Upper lobe of right lung (tissue), 1 donor: ENCODE measurements at regions not wholly inside any gene's neighbourhood (a gene's known extent, or its start where the extent isn't known, plus 50 kb on each side); places are given as distances from the start of the nearest gene placed in this dataset.
"Not testable (repeated sequence)": the region's sequence is repeated elsewhere in the genome, so short reads cannot be mapped to it uniquely, and the experiment has no call there.

Experiments
- ATAC-seq: fragments of 200-7000 bp; cut with Tn5 transposase; one replicate; pipeline ENCODE4 v1.9.1; 2020; ENCODE audit warnings: mild to moderate bottlenecking, moderate library complexity
- DNase-seq: peaks from one replicate; pipeline ENCODE4 v3.0.0-alpha.2; 2020
- H3K27ac ChIP-seq: fragments of 200-600 bp; one replicate; pipeline ENCODE4 v1.8.0; 2022
- H3K27me3 ChIP-seq: fragments of 200-600 bp; one replicate; pipeline ENCODE4 v1.8.0; 2022; ENCODE audit warnings: mild to moderate bottlenecking
- H3K36me3 ChIP-seq: fragments of 200-600 bp; one replicate; pipeline ENCODE4 v1.8.0; 2022
- H3K4me1 ChIP-seq: fragments of 200-600 bp; one replicate; pipeline ENCODE4 v1.8.0; 2022
- H3K4me3 ChIP-seq: fragments of 200-600 bp; one replicate; pipeline ENCODE4 v1.8.0; 2022; ENCODE audit warnings: mild to moderate bottlenecking
- H3K9me3 ChIP-seq: fragments of 200-600 bp; one replicate; pipeline ENCODE4 v1.8.0; 2022
- CTCF ChIP-seq: fragments of 200-600 bp; IDR thresholded peaks from one replicate; pipeline ENCODE4 v1.8.0; 2022; ENCODE audit warnings: antibody characterized with exemption
- intact Hi-C: fragments of 100-400 bp; cut with DNase I; formaldehyde crosslinking; loops from one replicate; pipeline ENCODE4 v1.11.0; 2022
- donor health status: DM: no; HTN: yes; CAD: no; lungs with severe emphysema.

- ATAC-seq (no peak), DNase-seq (no peak)
- Histone ChIP-seq H3K4me3 (no peak overlapping the region), H3K27me3 (no peaks in the 10 kb centered on the region), H3K36me3 (no peaks in the 10 kb centered on the region), H3K27ac (no peak overlapping the region), H3K4me1 (no peaks in the 10 kb centered on the region), H3K9me3 (no peaks in the 10 kb centered on the region)
- intact Hi-C loops: no loop called here
- no peak for TF ChIP-seq CTCF
Measured at GRCh38 chr11:37264060-37264459, 666.0 kb upstream of the RAG2 start.

- H3K27me3 ChIP-seq, intact Hi-C loops, DNase-seq, H3K36me3 ChIP-seq, H3K4me3 ChIP-seq, H3K27ac ChIP-seq, H3K4me1 ChIP-seq, H3K9me3 ChIP-seq, ATAC-seq: not testable (repeated sequence)
Measured at GRCh38 chr11:37263467-37263866, 665.4 kb upstream of the RAG2 start.

GRCh38 chr11:37259734-37260133, 661.7 kb upstream of the RAG2 start:
- Histone ChIP-seq H3K27ac (no peak overlapping the region), H3K4me3 (no peak overlapping the region), H3K4me1 (no peaks in the 10 kb centered on the region), H3K36me3 (no peaks in the 10 kb centered on the region), H3K27me3 (no peaks in the 10 kb centered on the region), H3K9me3 (no peaks in the 10 kb centered on the region)
- DNase-seq: no peak
- intact Hi-C loops: no loop called here
- no peak for ATAC-seq
- TF ChIP-seq CTCF: no peak

GRCh38 chr11:37248145-37248544, 650.1 kb upstream of the RAG2 start:
- ATAC-seq: no peak
- no peak overlapping the region for H3K27ac ChIP-seq
- H3K4me1 ChIP-seq: no peaks in the 10 kb centered on the region
- H3K27me3 ChIP-seq: no peaks in the 10 kb centered on the region
- no peaks in the 10 kb centered on the region for H3K36me3 ChIP-seq
- TF ChIP-seq CTCF: no peak
- no peak overlapping the region for H3K4me3 ChIP-seq
- intact Hi-C loops: no loop called here
- no peaks in the 10 kb centered on the region for H3K9me3 ChIP-seq
- no peak for DNase-seq

- DNase-seq, intact Hi-C loops, H3K27me3 ChIP-seq, ATAC-seq, H3K27ac ChIP-seq, H3K36me3 ChIP-seq, H3K9me3 ChIP-seq, H3K4me3 ChIP-seq, H3K4me1 ChIP-seq: not testable (repeated sequence)
Measured at GRCh38 chr11:37246092-37246491, 648.1 kb upstream of the RAG2 start.

GRCh38 chr11:37230865-37231264, 632.8 kb upstream of the RAG2 start:
- ATAC-seq: no peak

More at GRCh38 chr11:37230865-37231264, 632.8 kb upstream of the RAG2 start:
- DNase-seq: no peak
- no peak overlapping the region for H3K27ac ChIP-seq
- intact Hi-C loops: no loop called here
- no peaks in the 10 kb centered on the region for H3K27me3 ChIP-seq
- H3K4me3 ChIP-seq: no peak overlapping the region
- no peaks in the 10 kb centered on the region for H3K36me3 ChIP-seq
- no peaks in the 10 kb centered on the region for H3K9me3 ChIP-seq
- no peak for TF ChIP-seq CTCF
- H3K4me1 ChIP-seq: no peaks in the 10 kb centered on the region
